ENCODE measurements at regions not wholly inside any gene's neighbourhood (a gene's known extent, or its start where the extent isn't known, plus 50 kb on each side); places are given as distances from the start of the nearest gene placed in this dataset.

- no peak overlapping the region for H3K27ac Mint-ChIP-seq
- H3K9me3 Mint-ChIP-seq, result peaks cover 0 to 6% (median 0%) of the 10 kb centered on the region in 6 donors
- no peak for DNase-seq
- H3K27me3 Mint-ChIP-seq (ENCODE audit: low read depth in 3 of 3), result peaks cover 0 to 2% (median 0%) of the 10 kb centered on the region in 3 donors
- H3K4me1 Mint-ChIP-seq, result no peaks in the 10 kb centered on the region
- no peak overlapping the region for H3K4me3 Mint-ChIP-seq
- no peaks in the 10 kb centered on the region for H3K36me3 Mint-ChIP-seq
Observed at GRCh38 chr1:88462096-88462487, 222.0 kb upstream of the PKN2 start.

DNA sequence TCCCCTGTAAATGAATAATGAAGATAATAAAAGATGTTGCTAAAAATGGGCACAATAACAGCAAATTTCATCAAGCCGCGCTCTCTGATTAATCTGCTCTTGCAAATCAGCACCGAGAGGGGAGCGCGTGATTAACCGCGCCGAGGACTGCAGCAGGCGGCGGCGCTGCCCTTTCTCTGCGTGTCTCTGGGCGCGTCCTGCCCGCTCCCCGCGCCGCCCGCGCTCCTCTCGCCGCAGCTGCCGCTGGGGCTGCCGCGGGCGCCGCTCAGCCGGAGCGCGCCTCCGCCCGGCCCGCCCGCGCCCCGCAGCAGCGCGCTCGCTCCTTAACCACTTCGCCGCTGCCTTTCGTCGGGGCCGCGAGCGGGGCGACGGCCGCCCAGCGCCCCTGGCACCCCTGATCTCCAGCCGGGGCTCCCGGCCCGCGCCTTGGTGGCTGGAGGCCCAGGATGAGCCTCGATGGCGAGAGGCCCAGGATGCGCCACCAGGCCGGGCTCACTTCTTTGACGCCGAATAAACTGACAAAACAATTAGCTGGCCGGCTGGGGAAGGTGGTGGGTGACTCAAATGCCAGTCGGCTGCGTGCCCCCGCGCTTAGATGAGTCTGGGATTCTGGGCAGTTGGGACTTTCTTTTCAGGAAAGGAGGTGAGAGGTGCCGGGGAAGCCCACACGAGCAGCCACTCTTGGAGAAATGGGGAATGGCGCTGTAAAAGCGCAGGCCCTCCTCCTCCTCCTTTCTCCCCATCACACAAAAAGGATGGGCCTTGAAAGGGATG, 221.4 kb upstream of the PKN2 start:
- no peaks in the 10 kb centered on the region for H3K4me1 Mint-ChIP-seq
- H3K36me3 Mint-ChIP-seq, result no peaks in the 10 kb centered on the region
- peaks cover 0 to 6% (median 1%) of the 10 kb centered on the region in 6 donors for H3K9me3 Mint-ChIP-seq
- H3K27ac Mint-ChIP-seq, result no peak overlapping the region
- H3K27me3 Mint-ChIP-seq (ENCODE audit: low read depth in 3 of 3), result peaks cover 0 to 2% (median 0%) of the 10 kb centered on the region in 3 donors
- no peak for DNase-seq
- H3K4me3 Mint-ChIP-seq, result no peak overlapping the region

GRCh38 chr1:88463401-88463985, 220.6 kb upstream of the PKN2 start:
- Mint-ChIP-seq H3K27me3 (ENCODE audit: low read depth in 3 of 3) (peaks cover 0 to 2% (median 0%) of the 10 kb centered on the region in 3 donors), H3K36me3 (no peaks in the 10 kb centered on the region), H3K9me3 (peaks cover 0 to 9% (median 4%) of the 10 kb centered on the region in 6 donors), H3K4me3 (no peak overlapping the region), H3K27ac (no peak overlapping the region), H3K4me1 (no peaks in the 10 kb centered on the region)
- no peak for DNase-seq

- Mint-ChIP-seq H3K36me3 (no peaks in the 10 kb centered on the region), H3K4me1 (no peaks in the 10 kb centered on the region), H3K9me3 (peaks cover 0 to 10% (median 3%) of the 10 kb centered on the region in 6 donors), H3K27ac (no peak overlapping the region), H3K27me3 (ENCODE audit: low read depth in 3 of 3) (peaks cover 0 to 2% (median 0%) of the 10 kb centered on the region in 3 donors), H3K4me3 (no peak overlapping the region)
- DNase-seq, result no peak
Observed at GRCh38 chr1:88466011-88466410, 218.1 kb upstream of the PKN2 start.

DNA sequence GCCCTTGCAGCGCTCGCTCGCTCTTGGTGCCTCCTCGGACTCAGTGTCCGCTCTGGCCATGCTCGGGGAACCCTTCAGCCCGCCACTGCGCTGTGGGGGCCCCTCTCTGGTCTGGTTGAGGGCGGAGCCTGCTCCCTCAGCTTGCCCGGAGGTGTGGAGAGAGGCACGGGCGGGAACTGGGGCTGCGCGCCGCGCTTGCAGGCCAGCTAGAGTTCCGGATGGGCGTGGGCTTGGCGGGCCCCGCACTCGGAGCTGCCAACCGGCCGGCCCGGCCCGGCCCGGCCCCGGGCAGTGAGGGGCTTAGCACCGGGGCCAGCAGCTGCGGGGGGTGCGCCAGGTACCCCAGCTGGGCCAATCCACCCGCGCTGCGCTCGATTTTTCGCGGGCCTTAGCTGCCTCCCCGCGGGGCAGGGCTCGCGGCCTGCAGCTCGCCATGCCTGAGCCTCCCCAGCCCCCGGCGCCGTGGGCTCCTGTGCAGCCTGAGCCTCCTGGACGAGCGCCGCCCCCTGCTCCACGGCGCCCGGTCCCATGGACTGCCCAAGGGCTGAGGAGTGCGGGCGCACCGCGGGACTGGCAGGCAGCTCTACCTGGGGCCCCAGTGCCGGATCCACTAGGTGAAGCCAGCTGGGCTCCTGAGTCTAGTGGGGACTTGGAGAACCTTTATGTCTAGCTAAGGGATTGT, 217.0 kb upstream of the PKN2 start:
- Mint-ChIP-seq H3K36me3 (no peaks in the 10 kb centered on the region), H3K27me3 (ENCODE audit: low read depth in 3 of 3) (peaks cover 0 to 2% (median 0%) of the 10 kb centered on the region in 3 donors), H3K4me1 (no peaks in the 10 kb centered on the region), H3K4me3 (no peak overlapping the region), H3K9me3 (peaks cover 0 to 10% (median 3%) of the 10 kb centered on the region in 6 donors), H3K27ac (no peak overlapping the region)
- DNase-seq, result no peak

DNA sequence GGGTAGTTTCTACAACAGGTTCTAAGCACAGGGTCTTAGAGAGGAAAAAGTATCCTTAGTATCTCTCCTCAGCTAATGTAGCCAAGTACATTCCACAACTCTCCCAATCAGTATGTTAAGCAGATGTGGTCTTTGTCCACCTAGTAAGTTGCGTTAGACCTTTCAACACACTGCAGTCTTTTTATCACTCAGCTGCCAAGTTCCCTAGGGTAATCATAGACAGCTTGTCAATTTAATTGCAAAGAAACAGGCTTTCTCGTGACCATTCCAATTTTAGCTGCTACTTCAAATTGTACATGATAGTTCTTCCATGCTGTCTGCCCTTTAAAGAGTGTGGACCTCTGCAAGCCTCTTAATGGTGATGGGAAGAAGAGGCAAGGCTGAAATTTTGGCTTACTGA, 211.8 kb upstream of the PKN2 start:
- Mint-ChIP-seq H3K27ac (no peak overlapping the region), H3K9me3 (peaks cover 0 to 9% (median 2%) of the 10 kb centered on the region in 6 donors), H3K27me3 (ENCODE audit: low read depth in 3 of 3) (peaks cover 0 to 6% (median 0%) of the 10 kb centered on the region in 3 donors), H3K4me1 (no peaks in the 10 kb centered on the region), H3K4me3 (no peak overlapping the region), H3K36me3 (no peaks in the 10 kb centered on the region)
- no peak for DNase-seq

DNA sequence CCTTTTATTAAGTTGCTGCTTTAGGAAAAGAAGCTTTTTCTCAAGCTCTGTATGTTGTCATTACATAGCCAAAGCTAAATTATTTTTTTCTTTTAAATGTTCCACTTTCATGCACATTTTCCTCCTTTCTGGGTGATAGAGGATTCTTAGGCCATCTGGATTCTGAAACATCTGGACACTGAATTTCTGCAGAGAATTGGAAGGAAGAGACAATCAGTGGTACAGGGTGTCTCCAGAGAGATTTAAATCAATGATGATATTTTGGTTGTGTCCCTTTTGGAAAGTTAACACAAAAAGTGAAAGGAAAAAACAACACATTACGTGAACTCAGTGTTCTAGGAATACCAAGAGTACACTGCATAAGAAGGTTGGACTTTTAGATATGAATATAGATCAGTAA, 211.4 kb upstream of the PKN2 start:
- no peaks in the 10 kb centered on the region for H3K4me1 Mint-ChIP-seq
- no peak overlapping the region for H3K27ac Mint-ChIP-seq
- H3K27me3 Mint-ChIP-seq (ENCODE audit: low read depth in 3 of 3), result peaks cover 0 to 6% (median 1%) of the 10 kb centered on the region in 3 donors
- DNase-seq, result no peak
- H3K4me3 Mint-ChIP-seq, result no peak overlapping the region
- no peaks in the 10 kb centered on the region for H3K36me3 Mint-ChIP-seq
- peaks cover 0 to 7% (median 2%) of the 10 kb centered on the region in 6 donors for H3K9me3 Mint-ChIP-seq

DNA sequence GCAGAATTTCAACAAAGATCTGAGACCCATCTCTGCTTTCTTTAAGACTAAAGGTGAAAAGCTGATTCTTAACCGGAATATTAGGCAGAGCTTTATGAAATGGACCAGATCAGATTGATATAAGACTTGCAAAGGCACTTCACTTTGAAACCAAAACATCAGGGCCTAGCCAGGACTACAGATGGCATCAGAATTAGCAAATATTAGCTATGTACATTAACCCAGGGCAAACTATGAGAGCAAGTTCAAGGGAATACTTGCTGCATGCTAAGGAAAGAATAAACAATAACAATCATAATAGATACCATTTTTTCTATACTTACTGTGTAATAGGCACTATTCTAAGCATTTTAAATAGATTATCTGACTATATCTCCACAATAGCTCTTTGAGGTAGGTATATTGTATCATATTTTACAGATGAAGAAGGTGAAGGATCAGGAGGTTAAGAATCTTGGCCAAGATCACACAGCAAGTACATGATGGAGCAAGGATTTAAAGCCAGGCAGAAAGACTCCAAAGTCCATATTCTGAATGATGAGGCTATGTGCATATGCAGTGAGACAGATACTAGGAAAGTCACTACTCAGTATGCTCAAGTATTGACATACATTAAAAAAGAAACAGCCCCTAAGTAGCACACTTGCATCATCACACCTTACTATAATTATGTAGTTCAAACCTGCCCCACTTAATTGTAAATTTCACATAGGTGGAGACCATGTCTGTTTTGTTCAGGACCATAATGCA, 209.3 kb upstream of the PKN2 start:
- H3K27ac Mint-ChIP-seq, result no peak overlapping the region
- no peak for DNase-seq
- peaks cover 0 to 6% (median 3%) of the 10 kb centered on the region in 3 donors for H3K27me3 Mint-ChIP-seq (ENCODE audit: low read depth in 3 of 3)
- no peaks in the 10 kb centered on the region for H3K4me1 Mint-ChIP-seq
- H3K36me3 Mint-ChIP-seq, result no peaks in the 10 kb centered on the region
- H3K4me3 Mint-ChIP-seq, result no peak overlapping the region
- H3K9me3 Mint-ChIP-seq, result peaks cover 0 to 4% (median 0%) of the 10 kb centered on the region in 6 donors

GRCh38 chr1:88484881-88485280, 199.2 kb upstream of the PKN2 start:
- no peak overlapping the region for H3K27ac Mint-ChIP-seq
- no peak overlapping the region for H3K4me3 Mint-ChIP-seq
- no peaks in the 10 kb centered on the region for H3K4me1 Mint-ChIP-seq
- no peak for DNase-seq
- H3K27me3 Mint-ChIP-seq (ENCODE audit: low read depth in 3 of 3), result peaks cover 2 to 12% (median 7%) of the 10 kb centered on the region in 3 donors
- H3K36me3 Mint-ChIP-seq, result no peaks in the 10 kb centered on the region
- H3K9me3 Mint-ChIP-seq, result peaks cover 0 to 2% (median 0%) of the 10 kb centered on the region in 6 donors

DNA sequence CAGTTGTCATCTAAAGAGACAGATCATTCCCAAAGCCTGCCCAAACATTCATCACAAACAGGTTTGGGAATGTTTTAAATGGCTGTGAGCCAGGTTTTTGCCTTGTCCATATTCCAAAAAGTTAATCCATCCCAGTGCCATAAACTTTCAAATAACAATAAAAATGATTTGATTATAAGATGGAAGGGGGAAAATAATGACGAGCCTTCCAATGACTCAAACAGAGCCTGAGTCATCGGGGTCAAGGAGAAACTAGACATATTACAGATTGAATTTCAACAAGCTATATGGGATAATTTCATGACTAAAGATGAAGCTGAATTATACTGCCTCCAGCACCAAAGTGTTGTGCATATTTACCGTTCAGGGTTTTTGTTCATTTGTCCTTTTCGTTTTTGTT, 195.8 kb upstream of the PKN2 start:
- Mint-ChIP-seq H3K27me3 (ENCODE audit: low read depth in 3 of 3) (peaks cover 0 to 5% (median 5%) of the 10 kb centered on the region in 3 donors), H3K4me1 (no peaks in the 10 kb centered on the region), H3K27ac (no peak overlapping the region), H3K9me3 (peaks cover 0 to 2% (median 0%) of the 10 kb centered on the region in 6 donors), H3K36me3 (no peaks in the 10 kb centered on the region), H3K4me3 (no peak overlapping the region)
- no peak for DNase-seq

DNA sequence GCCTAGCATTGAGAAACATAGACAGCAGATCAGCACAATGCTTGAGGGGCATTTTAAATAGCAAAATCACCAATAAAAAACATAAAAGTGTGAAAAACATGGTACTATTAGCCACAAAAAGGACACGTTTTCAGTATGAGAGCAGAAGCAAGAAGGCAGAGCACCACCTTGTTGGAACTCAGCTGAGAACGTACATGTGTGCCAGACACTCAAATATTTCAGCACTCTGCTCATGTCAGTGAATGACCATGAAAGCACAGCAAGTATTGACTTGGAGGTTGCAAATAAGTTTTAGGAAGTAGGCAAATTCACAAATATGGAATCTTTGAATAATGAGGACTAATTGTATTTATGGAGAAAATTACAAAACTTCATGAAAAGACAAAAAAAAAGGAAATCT, 193.4 kb upstream of the PKN2 start:
- no peak for DNase-seq
- Mint-ChIP-seq H3K36me3 (no peaks in the 10 kb centered on the region), H3K4me1 (no peaks in the 10 kb centered on the region), H3K4me3 (no peak overlapping the region), H3K9me3 (peaks cover 0 to 2% (median 0%) of the 10 kb centered on the region in 6 donors), H3K27ac (no peak overlapping the region), H3K27me3 (ENCODE audit: low read depth in 3 of 3) (peaks cover 0 to 5% (median 5%) of the 10 kb centered on the region in 3 donors)

GRCh38 chr1:88499671-88500070, 184.4 kb upstream of the PKN2 start:
- Mint-ChIP-seq H3K27me3 (ENCODE audit: low read depth in 3 of 3) (peaks cover 0 to 4% (median 3%) of the 10 kb centered on the region in 3 donors), H3K27ac (no peak overlapping the region)

DNA sequence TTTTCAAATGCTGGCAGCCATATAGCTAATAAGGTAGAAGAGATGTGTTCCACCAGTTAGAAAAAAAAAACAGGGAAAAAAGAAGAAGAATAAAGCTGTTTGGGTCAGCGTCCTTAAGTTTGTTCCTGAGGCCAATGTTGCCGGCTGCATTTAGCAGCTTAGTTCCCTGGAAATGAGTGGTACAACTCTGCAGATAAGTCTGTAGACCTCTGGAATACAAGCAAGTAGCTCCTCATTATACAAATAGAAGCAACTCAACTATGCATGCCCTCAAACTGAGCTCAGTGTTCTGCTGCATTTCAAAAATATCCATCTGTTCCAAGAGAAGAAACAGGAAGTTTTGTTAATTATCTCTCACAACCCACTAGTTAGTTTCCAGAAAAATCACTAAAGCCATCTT, 181.2 kb upstream of the PKN2 start:
- H3K36me3 Mint-ChIP-seq, result no peaks in the 10 kb centered on the region
- H3K27me3 Mint-ChIP-seq (ENCODE audit: low read depth in 3 of 3), result peaks cover 0 to 6% (median 3%) of the 10 kb centered on the region in 3 donors
- no peaks in the 10 kb centered on the region for H3K4me1 Mint-ChIP-seq
- DNase-seq, result no peak
- peaks cover 0 to 2% (median 0%) of the 10 kb centered on the region in 6 donors for H3K9me3 Mint-ChIP-seq
- no peak overlapping the region for H3K4me3 Mint-ChIP-seq
- H3K27ac Mint-ChIP-seq, result no peak overlapping the region

More at GRCh38 chr1:88499671-88500070, 184.4 kb upstream of the PKN2 start:
- Mint-ChIP-seq H3K9me3 (peaks cover 0 to 2% (median 0%) of the 10 kb centered on the region in 6 donors), H3K4me1 (no peaks in the 10 kb centered on the region), H3K4me3 (no peak overlapping the region), H3K36me3 (no peaks in the 10 kb centered on the region)
- no peak for DNase-seq

Measured in immature natural killer cell (primary cell).